ENCODE measurements at regions not wholly inside any gene's neighbourhood (a gene's known extent, or its start where the extent isn't known, plus 50 kb on each side); places are given as distances from the start of the nearest gene placed in this dataset.

- H3K4me3 ChIP-seq (ENCODE audit: low read length), result no peak overlapping the region
- no peak for DNase-seq (ENCODE audit: low read depth)
- TF ChIP-seq CTCF (conservative IDR thresholded peaks at IDR 0.05; ENCODE audit: low read length), result no peak
Observed at GRCh38 chr3:44185396-44185915, 56.2 kb upstream of the TOPAZ1 start.

GRCh38 chr3:44186111-44186672 is 55.5 kb upstream of the TOPAZ1 start:
- no peak for DNase-seq (ENCODE audit: low read depth)
- no peak overlapping the region for H3K4me3 ChIP-seq (ENCODE audit: low read length)
- TF ChIP-seq CTCF (conservative IDR thresholded peaks at IDR 0.05; ENCODE audit: low read length), result no peak

- no peak for TF ChIP-seq CTCF (conservative IDR thresholded peaks at IDR 0.05; ENCODE audit: low read length)
- no peak for DNase-seq (ENCODE audit: low read depth)
- no peak overlapping the region for H3K4me3 ChIP-seq (ENCODE audit: low read length)
Observed at GRCh38 chr3:44186712-44187111, 55.0 kb upstream of the TOPAZ1 start.

Measured in AG10803 (cell line).